ENCODE measurements at regions not wholly inside any gene's neighbourhood (a gene's known extent, or its start where the extent isn't known, plus 50 kb on each side); places are given as distances from the start of the nearest gene placed in this dataset.
A peak's percentile ranks its signal among the peaks of the same experiment; 100 is the strongest.
"Not testable (repeated sequence)": the region's sequence is repeated elsewhere in the genome, so short reads cannot be mapped to it uniquely, and the experiment has no call there.

DNA sequence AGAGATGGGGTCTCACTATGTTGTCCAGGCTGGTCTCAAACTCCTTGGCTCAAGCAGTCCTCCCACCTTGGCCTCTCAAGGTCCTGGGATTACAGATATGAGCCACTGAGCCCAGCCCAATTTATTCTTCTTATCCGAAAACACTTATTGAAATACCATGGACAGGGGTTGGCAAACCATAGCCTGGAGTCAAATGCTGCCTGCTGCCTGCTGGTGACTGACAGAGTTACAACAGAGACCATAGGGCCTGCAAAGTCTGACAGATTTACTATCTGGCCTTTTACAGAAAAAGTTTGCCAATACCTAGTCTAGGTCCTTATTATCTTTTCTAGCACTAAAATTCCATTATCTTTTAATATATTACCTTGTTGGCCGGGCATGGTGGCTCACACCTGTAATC is 87.1 kb upstream of the ZNF281 start:
- no peak for DNase-seq

DNA sequence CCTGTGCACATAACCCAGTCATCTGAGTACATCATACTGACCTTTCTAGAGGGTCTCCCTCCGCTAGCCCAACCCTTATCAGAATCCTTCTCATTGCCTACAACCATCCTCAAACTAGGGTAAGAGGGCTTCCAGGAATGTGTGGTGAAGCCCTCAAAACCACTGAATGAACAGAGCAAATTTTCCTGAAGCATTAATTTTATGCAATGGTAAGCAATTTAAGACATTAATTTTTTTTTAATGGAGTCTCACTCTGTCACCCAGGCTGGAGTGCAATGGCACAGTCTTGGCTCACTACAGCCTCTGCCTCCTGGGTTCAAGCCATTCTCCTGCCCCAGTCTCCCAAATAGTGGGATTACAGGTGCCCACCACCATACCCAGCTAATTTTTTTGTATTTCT is 86.1 kb upstream of the ZNF281 start:
- DNase-seq, result no peak

DNA sequence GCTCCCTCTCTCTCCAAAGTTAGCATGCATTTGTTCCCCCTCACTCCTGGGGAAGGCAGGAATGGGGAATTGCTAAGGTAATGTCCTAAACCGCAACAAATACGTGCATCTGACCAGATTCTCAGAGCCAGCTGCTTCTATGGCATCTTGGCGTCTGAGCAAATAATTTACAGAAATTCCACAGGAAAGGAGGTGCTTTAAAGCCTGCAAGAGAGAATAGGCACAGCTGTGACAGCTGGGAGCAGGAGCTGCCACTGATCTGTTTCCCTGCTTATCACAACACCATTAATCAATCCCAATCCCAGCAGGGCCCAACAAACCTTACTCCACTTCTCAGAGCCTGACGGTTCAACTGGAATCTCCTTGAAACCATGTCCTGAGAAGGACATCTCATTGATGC is 83.5 kb upstream of the ZNF281 start:
- DNase-seq, result peak; percentile 55

DNA sequence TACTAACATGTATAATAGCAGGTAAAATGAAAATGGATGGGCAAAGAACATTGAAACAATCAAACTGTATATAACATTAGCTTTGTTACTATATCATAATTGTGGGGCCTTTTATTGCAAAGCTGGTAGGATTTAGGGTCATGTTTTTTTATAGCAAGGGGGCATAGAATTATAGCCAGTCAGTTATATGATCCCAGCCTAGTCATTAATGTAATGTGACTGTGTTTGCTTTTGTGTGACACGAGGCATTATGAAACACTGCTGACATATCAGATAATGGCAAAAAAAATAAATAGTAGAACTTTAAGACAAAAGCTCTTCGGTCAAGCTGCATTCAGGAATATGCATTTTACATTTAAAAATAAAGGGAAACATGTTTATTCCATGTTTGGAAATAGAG is 81.3 kb upstream of the ZNF281 start:
- DNase-seq, result no peak

DNA sequence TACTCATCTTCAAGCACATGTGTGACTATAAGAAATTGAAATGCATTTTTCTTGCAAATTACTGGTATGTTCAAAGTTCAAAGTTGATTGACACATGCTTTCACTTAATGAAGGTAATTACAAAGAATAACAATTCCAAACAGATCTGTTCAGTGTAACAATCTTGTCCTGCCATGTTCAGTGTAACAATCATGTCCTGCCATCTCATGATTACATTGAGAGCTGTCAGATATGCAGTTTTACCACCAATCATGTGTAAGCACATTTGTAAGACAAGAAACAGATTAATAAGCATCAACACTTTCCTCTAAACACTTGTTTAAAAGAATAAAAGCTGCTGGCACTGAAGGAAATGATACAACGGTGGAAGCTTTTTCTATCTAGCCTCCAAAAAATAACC is 80.3 kb upstream of the ZNF281 start:
- DNase-seq, result no peak

DNA sequence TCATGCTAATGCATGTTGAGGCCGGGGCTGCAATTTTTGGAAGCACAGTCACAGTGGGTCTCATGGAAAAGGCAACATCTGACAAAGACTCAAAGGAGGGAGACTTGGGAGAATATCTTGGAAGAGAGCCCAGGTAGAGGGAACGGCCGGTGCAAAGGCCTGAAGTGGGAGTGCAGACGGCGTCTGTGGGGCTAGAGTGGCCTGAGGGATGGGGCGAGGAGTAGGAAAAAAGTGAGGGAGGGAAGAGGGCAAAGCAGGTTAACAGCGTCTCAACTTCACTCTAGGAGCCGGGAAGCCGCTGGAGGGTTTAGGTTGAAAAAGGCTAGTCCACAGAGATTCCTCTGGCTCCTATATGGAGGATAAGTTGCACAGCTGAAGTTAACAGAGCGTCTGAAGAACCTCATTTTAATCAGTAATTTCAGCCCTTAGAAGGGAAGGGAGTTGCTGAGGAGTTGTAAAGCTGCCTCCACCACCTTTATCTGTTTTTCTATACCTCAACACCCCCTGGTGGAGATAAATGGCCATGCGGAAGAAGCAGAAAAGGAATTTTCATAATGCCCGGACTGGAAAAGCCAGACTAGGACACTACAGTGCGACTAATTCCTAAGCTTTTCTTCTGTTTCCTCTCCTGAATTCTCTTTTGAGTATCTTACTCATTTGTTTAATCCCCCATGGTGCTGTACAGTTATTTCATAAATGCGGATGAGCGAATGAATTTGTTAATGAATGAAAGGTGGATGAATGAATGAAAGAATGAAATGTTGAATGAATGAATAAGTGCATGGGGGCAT is 78.7 kb upstream of the ZNF281 start:
- peak; percentile 73 for DNase-seq

DNA sequence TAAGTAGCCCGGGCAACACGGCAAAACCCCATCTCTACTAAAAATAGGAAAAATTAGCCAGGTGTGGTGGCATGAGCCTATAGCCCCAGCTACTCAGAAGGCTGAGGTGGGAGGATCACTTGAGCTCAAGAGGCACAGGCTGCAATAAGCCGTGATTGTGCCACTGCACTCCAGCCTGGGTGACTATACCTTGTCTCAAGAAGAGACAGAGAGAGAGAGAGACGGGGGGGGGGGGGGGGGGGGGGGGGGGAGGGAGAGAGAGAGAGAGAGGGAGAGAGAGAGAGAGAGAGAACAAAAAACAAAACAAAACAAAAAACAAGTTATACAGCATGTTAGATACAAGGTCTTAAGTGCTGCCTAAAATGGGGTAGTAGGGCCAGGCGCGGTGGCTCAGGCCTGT is 77.8 kb upstream of the ZNF281 start:
- no peak for DNase-seq

DNA sequence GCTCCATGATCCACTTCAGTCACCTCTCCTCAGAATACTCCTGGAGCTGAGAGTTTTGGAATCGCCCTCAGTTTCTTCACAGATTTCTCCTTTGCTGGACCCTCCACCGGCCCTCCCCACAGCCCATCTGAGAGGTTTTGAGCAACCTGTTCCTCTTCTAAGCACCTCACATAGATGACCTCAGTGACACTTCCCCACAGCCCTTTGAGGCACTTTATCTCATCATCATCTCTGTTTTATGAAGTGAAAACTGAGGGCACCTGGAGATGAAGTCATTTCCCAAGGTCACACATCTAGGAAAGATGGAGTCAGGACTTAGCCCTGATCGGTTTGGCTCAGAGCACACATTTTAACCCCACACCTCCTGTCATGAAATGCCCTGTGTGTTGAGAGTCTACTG is 76.8 kb upstream of the ZNF281 start:
- no peak for DNase-seq

DNA sequence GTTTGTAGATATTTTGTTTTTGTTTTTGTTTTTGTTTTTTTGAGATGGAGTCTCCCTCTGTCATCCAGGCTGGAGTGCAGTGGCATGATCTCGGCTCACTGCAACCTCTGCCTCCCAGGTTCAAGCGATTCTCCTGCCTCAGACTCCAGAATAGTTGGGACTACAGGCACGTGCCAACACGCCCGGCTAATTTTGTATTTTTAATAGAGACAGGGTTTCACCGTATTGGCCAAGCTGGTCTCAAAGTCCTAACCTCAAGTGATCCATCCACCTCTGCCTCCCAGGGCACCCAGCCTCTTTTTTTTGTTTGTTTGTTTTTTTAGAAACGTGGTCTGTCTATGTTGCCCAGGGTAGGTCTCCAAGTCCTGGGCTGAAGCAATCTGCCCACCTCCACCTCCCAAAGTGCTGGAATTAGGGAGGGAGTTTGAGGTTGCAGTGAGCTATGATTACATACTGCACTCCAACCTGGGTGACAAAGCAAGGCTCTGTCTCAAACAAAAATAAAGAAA is 74.7 kb upstream of the ZNF281 start:
- DNase-seq, result not testable (repeated sequence)

DNA sequence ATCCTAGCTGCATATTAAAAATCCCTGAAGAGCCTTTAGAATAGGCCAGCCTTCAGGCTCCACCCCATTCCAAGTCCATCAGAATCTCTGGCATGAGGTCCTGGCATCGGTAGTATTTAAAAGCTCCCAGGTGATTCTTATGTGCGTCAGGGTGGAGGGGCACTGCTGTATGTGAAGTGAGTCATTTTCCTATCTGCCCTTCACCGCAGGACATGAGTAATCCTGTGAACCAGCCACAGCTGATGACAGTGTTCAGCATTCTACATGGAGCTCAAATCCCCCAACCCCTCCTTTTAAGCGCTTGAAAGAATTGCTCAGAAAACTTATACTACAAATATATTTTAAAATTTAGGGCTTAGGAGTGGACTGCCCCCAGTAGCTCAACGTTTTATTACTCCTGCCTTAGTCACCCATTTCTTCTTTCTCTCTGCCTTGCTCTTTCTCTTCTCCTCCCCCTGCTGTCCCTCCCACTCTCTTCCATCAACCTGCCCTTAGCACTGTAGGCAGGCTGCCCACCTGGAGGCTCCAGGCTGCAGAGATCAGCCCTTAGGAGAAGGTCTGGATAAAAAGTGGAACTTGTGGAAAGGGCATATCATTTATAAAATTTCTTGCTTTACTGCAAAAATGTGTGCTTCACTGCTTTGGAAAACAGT is 73.8 kb upstream of the ZNF281 start:
- DNase-seq, result no peak

DNA sequence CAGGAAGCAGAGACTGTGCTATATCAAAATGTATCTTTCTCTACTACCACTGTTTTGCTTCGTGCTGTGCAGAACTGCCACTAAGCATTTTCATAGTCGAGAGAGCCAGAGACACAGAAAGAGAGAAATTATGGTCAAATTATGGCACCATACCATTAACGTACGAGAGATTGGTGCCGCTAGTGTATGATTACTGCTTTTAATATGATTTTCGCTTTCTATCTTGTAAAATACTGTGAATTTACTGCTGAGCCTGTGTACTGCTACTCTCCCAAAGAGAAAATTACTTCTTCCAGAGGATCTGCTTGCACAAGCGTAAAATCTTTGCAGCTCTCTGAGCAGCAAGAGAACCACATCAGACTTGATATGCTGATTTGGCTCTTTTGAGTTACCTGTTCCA is 71.1 kb upstream of the ZNF281 start:
- no peak for DNase-seq

DNA sequence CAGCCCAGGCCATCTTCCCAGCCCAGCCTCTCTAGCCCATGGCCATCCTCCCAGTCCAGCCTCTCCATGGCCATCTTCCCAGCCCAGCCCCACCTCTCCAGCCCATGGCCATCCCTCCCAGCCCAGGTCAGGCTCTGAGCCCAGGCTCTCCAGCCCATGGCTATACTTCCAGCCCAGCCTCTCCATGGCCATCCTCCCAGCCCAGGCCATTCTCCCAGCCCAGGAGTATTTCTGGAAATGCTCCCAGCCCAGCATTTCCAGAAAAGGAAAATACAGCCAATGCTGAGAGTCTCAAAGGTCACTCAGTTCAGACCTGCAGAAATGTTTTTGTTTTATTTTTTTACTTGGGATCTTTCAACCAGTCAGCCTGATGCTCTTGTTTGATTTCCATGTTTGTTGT is 70.0 kb upstream of the ZNF281 start:
- DNase-seq, result no peak

DNA sequence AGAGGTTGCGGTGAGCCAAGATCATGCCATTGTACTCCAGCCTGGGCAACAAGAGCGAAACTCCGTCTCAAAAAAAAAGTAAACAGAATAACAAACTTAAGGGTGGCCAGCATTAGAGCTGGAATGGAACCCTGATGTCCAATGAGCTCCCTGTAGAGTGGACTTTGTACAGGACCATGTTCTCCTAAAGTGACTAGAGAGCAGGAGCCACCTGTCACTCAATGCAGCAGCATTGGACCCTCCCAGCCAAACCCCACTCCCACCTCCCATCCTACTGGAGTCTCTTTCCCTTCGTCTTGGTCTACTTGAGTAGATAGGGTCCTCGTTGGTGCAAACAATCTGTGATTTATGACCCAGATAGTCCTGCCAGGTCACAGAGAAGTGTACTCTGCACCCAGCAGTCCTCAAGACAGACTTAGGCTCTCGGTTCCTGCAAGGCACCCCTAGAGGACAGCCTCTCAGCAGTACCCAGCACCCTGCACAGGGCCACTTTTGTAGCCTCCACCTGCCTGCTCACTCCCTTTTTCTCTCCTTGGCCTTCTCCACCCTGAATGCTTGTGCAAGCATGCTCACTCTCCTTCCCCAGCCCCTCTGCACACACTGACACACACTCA is 69.2 kb upstream of the ZNF281 start:
- no peak for DNase-seq

DNA sequence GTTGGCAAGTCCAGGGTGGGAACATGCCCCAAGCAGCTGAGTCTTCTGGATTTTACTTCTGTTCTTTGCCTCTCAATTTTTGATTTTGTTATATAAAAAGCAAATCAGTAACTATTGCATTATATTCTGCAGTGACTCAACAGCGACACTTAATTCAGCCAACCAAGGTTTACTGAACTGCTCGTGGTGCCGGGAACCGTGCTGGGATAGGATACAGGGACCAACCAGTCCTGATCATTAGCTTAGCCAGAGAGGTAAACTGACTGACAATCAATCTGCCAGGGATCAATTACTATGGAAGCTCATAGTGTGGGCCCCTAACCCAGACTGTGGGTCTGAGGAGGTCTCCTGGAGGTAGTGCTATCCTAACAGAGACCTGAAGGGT is 68.4 kb upstream of the ZNF281 start:
- no peak for DNase-seq

DNA sequence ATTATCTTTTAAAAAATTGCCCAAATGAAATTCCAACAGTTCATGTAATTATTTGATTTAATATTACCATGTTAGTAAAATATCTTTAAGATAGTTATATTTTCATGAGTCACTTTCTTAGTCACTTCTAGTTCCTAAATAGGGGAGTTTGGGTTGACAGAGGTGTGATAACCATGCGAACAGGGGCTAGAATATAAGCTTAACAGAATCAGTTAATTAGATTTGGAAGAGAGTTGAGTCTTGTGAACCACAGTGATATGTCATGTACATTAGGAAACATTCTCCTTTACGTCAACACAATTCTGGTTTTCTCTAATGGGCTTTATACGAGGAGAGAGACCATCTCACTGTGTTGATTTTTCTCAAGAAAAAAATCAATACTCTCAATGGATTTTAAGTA is 64.8 kb upstream of the ZNF281 start:
- DNase-seq, result no peak

DNA sequence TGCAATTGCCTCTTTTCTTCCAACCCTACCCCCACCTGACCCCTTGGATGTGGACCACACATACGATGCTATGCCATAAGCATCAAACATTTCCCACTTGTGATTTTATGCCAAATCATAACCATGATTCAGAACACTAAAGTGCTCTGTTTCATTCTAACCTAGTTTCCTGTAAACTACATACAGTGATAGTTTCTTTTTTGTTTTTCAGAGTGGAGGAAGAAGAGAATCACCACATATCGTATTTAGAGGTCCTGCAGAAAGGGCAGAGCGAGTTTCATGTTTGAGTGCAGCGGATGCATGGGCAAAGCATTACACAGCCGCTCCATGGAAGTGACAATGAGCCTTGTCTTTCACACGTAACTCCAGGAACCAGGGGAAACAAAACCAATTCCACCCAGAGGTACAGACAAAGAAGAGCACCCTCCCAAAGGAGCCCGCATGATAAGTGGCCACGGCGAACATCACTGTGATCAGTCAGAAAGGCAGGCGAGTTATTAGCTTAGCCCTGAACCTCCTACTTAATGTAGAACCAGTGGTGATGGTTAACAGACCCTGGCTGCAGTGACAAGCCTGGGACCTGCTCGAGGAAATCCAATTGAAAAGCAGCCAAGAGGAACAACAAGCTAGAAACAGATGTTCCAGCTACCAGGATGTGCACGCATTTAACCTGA is 64.0 kb upstream of the ZNF281 start:
- DNase-seq, result peak; percentile 46

DNA sequence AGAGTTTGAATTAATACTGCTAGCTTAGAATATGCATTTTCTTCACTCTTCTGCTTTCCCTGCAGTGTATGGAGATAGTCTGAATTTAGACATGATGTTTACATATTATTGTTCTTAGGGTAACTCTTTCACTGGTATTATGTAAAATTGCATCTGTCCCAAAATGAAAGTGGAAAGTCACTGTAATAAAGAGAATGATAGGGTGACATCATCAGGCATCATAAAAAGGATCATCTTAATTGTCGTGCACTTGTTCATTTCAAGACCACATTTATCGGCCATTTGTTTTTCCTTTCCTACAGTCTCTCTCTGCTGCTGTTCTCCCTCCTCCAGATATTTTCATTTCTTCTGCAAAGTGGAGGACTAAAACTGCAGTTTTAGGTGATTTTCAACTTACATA is 61.9 kb upstream of the ZNF281 start:
- no peak for DNase-seq

DNA sequence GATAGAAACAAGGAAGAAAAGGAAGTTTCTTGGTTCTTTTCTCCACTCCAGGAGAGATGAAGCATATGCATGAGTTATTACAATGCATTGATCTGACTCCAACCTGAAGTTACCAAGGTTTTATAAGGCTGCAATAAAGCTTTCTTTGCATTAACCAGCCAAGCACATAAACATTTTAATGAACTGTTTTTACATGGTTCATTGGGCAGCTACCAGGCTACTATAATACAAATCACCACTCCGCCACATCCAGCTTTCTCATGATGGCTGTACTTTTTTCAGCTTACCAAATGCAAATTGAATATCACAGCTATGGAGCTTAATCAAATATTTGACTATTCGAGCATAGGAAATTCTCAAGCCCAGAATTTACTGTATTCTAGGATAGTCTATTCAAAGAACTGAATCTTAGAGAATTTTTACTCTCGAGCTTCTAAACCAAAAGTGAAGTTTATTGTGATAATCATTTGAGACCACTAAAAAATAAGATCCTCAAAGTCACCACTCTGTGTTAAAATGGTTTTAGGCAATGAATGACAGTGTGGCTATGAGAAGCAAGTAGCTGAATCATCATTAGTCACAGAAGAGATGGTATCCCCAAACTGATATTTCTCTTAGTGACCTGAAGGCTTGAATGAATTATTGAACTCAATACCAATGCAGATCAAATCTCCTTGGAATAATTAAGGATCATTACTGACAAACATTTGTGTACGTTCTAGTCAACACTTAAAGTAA is 58.6 kb upstream of the ZNF281 start:
- DNase-seq, result no peak

DNA sequence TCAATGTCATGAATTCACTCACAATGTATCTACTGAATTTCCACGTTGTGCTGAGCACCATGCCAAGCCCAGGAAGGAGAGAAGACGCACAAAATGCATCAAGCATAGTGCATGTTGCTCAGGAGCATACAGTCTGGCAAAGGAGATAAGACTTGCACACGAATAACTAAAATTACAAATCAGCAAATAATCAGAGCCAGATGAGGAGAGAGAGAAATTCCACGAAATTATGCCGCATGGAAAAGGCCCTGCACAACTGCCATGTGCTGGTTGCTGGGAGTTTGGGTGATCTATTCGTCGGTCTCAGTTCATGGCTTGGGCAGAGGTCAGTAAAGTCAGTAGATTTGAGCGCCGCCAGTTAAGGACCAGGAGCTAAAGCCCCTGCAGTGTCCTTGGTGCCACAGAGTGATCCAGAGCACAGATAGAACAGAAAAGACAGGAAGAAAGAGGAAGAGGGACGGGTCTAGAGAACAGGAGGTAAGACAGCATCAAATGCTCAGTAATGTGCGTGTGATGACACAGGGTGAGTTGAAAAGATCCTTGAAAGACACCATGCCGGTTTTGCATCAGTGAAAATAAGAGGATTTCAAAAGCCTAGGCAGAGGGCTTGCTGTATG is 55.1 kb upstream of the ZNF281 start:
- DNase-seq, result no peak
